NCI-H82 (cell line): ENCODE measurements at regions not wholly inside any gene's neighbourhood (a gene's known extent, or its start where the extent isn't known, plus 50 kb on each side); places are given as distances from the start of the nearest gene placed in this dataset.
A peak's percentile ranks its signal among the peaks of the same experiment; 100 is the strongest.

Source experiments
- DNase-seq: peaks from one replicate; lab custom pipeline; 2025; lab: John Stamatoyannopoulos, UW

GRCh38 chr2:128578406-128579390 lies 260.0 kb upstream of the HS6ST1 start:
- DNase-seq: no peak

GRCh38 chr2:128579825-128580224 lies 261.2 kb upstream of the HS6ST1 start:
- DNase-seq: no peak

- DNase-seq: no peak
Observed at GRCh38 chr2:128580988-128581848, 262.6 kb upstream of the HS6ST1 start.

GRCh38 chr2:128581849-128582244 lies 263.2 kb upstream of the HS6ST1 start:
- peak; percentile 18 for DNase-seq

DNA sequence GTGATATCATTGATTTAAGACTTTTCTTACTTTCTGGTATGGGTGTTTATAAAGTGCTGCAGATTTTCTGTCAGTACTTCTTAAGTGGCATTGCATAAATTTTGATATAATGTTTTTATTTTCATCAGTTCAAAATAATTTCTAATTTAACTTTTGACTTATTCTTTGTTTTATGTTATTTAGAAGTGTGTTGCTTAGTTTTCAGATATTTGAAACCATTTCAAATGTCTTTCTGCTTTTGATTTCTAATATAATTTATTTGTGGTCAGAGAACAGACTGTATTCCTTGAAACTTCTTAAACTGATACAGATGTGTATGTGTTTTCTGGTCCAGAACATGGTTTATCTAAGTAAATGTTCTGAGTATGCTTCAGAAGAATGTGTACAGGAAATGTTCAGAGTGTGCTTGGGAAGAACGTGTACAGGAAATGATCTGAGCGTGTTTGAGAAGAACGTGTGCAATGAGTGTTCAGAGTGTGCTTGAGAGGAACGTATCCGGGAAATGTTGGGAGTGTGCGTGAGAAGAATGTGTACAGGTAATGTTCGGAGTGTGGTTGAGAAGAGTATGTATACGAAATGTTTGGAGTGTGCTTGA lies 265.7 kb upstream of the HS6ST1 start:
- DNase-seq: no peak

GRCh38 chr2:128585706-128586105 lies 267.0 kb upstream of the HS6ST1 start:
- DNase-seq: no peak

DNA sequence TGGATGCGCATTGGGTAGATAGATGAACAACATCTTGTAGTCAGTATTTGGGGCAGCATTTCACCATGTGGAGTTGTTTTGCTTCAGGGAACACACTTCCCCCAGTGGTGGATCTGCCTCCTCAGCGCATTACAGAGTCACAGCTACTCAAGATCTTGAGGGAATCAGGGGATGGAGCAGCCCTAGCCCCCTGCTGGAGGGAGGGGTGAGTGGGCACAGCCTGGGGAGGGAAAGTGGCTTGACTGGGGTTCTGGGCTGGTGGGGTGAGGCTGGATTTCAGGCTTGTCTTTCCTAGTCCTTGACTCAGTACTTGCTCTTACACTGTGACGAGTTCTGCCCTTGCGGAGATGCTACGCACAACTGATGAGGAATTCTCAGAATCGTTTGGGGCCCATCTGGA lies 271.0 kb upstream of the HS6ST1 start:
- DNase-seq: peak; percentile 7

DNA sequence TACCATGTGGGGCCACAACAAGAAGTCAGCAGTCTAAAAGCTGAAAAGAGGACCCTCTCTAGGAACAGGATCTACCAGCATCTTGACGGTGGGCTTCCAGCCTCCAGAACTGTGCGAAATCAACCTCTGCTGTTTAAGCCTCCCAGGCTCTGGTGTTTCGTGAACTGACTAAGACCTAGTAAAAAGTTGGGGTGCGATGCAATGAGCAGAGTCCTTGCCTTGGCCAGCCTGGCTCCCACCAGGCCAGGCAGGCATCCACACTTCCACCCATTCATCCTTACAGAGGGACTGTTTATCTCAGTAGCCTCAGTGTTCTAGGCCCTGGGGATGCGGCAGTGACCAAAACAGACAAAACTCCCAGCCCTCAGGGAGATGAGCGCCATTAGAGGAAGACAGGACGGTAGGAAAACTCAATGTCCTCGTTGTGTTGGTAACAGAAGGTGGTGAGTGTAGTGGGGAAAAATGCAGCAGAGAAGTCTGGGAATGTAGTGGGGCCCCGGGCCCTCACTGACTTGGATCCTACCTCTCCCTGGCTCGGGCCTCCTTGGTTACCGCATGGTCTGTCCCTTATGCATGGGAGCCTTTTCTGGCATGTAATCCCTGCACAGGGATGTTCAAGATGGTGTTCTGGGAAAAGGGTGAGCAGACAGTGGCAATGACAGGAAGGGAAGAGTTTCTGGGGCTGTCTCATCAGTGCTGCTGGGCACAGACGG lies 271.8 kb upstream of the HS6ST1 start:
- no peak for DNase-seq

GRCh38 chr2:128591022-128591860 lies 272.6 kb upstream of the HS6ST1 start:
- DNase-seq: no peak

GRCh38 chr2:128591861-128592822 lies 273.5 kb upstream of the HS6ST1 start:
- DNase-seq: no peak

GRCh38 chr2:128593518-128593878 lies 274.8 kb upstream of the HS6ST1 start:
- no peak for DNase-seq

GRCh38 chr2:128593879-128594650 lies 275.4 kb upstream of the HS6ST1 start:
- DNase-seq: peak; percentile 68

DNA sequence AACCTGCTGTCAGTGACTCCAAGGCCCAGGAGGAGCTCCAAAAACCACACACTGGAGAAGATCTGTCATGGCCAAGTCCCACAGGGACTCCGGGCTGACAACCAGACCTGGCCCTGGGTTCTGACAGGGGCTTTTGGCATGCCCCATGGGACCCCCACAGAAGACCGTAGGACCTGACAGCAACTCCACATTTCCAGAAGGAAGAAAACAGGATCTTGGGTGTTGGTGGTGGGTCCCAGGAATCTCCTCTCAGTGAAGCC lies 275.9 kb upstream of the HS6ST1 start:
- no peak for DNase-seq

- DNase-seq: no peak
Observed at GRCh38 chr2:128594953-128595677, 276.4 kb upstream of the HS6ST1 start.

- DNase-seq: no peak
Observed at GRCh38 chr2:128595763-128596395, 277.2 kb upstream of the HS6ST1 start.

DNA sequence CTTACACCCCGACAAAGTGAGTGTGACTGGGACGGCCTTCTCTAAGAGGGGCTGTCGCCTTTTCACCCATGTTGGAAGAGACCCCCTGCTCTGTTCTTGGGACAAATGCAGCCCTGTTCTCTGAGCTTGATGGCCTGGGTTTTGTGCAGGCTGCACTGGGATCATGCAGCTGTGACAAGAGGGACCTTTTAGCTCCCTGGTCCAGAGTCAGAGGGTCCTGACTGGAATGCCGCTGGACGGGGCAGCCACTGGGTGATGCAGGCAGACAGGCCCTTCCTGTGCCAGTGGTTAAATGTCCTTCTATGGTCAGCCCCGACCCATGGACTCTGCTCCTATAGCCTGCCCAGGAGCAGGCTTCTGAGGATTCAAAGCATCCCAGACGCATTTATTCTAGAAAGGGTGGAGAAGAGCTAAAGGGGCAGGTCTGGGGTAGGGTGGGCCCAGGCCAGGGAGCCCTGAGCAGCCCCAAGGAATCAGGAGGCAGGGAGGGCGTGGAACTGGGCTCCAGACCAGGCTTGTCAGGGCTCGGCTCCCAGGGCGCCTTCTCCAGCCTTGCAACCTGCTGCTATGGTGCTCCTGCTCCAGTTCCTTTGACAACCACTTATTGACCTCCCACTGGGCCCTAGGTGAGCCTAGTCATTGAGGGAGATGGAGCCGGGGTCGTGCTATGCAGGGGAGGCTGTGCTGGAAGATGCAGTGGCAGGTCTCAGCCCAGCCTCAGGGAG lies 277.9 kb upstream of the HS6ST1 start:
- DNase-seq: no peak

DNA sequence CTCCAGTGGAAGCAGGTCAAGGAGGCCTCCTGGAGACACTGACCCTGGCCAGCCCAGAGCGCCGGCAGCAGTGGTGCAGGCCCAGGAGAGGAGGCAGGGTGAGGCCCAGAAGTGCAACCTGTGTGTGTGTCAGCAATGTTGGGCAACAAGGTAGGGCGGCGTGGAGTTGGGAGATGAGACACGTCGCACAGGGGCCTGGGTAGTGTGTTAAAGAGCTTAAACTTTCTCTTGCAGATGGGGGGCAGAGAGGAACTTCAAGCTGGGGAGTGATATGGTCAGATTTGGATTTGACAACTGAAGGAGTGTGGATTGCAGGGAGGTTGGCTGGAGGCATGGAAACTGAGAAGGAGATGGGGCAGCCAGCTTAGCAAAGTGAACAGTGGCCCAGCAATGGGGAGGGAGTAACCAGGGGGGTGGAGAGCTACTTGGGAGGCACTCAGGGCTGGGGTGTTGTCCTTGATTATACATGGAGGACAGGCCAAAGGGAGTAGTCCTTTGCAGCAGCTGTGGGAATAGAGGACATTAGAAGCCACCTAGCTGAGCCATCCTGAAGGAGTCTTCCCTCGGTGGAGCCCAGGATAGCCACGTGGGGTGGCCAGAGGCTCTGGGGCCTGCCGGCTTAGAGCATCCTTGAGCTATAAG lies 278.6 kb upstream of the HS6ST1 start:
- DNase-seq: no peak
